Panc1 (cell line): ENCODE measurements at regions not wholly inside any gene's neighbourhood (a gene's known extent, or its start where the extent isn't known, plus 50 kb on each side); places are given as distances from the start of the nearest gene placed in this dataset.

Source experiments
- ATAC-seq: fragments of 200-7000 bp; cut with Tn5 transposase; 2 replicates; pipeline ENCODE4 v1.9.1; 2020; ENCODE audit warnings: mild to moderate bottlenecking, moderate library complexity
- BruUV-seq: library from RNA; stranded (reverse); fragments of 400-500 nt; replicated peaks from 2 replicates; lab custom pipeline; 2021; lab: Mats Ljungman, UMichigan
- CTCF ChIA-PET: fragments of 300-600 bp; sonication (Branson Sonifier 250); formaldehyde crosslinking; loops from one replicate; lab custom pipeline; 2022; ENCODE audit warnings: antibody characterized with exemption; lab: Charles Lee
- POLR2A ChIA-PET: fragments of 300-600 bp; sonication (Branson Sonifier 250); formaldehyde crosslinking; loops from one replicate; lab custom pipeline; 2022; ENCODE audit warnings: antibody characterized with exemption; lab: Charles Lee
- DNase-seq: peaks from one replicate; pipeline ENCODE4 v3.0.0-alpha.2; 2010; ENCODE audit warnings: low read depth, low spot score
- H3K27ac ChIP-seq: 2 replicates; pipeline ENCODE4 v1.5.1; 2011; ENCODE audit warnings: mild to moderate bottlenecking, low read length, inconsistent platforms
- H3K27me3 ChIP-seq: fragments of 200-500 bp; sonication (Bioruptor generic); 2 replicates; pipeline ENCODE4 v1.6.0; 2014; ENCODE audit warnings: low read length, inconsistent platforms; ENCODE audit not compliant: control insufficient read depth, insufficient read depth
- H3K36me3 ChIP-seq: fragments of 200-500 bp; sonication (Bioruptor generic); 2 replicates; pipeline ENCODE4 v1.5.1; 2014; ENCODE audit warnings: inconsistent platforms, mild to moderate bottlenecking, low read length, moderate library complexity; ENCODE audit not compliant: control insufficient read depth, insufficient read depth
- H3K4me1 ChIP-seq: 2 replicates; pipeline ENCODE4 v1.5.1; 2011; ENCODE audit warnings: inconsistent platforms, mild to moderate bottlenecking, low read length, moderate library complexity; ENCODE audit not compliant: control insufficient read depth, insufficient read depth
- H3K4me3 ChIP-seq, 2 experiments: 2 replicates each; pipeline ENCODE4 v1.5.1; 2011 to 2012; ENCODE audit warnings: low read depth in 2 of 2, low read length in 2 of 2, mild to moderate bottlenecking in 2 of 2, inconsistent platforms in 1 of 2, moderate library complexity in 1 of 2
- H3K9me3 ChIP-seq: fragments of 200-500 bp; sonication (Bioruptor generic); 2 replicates; pipeline ENCODE4 v1.5.1; 2014; ENCODE audit warnings: low read depth, mild to moderate bottlenecking, inconsistent platforms, low read length, moderate library complexity; ENCODE audit not compliant: control insufficient read depth, insufficient read depth
- POLR2AphosphoS5 ChIP-seq: IDR thresholded peaks from 2 replicates; pipeline ENCODE4 v1.6.1; 2012; ENCODE audit warnings: mild to moderate bottlenecking, low read depth, low read length, moderate library complexity
- REST ChIP-seq, 2 experiments: IDR thresholded peaks; 2 replicates each; pipeline ENCODE4 v1.6.1; 2011 to 2012; ENCODE audit warnings: low read depth in 2 of 2, control low read depth in 1 of 2, low read length in 1 of 2, mild to moderate bottlenecking in 1 of 2, moderate library complexity in 1 of 2; ENCODE audit not compliant: insufficient read depth in 1 of 2
- SIN3A ChIP-seq: IDR thresholded peaks from 2 replicates; pipeline ENCODE4 v1.6.1; 2012; ENCODE audit warnings: low read depth, mild to moderate bottlenecking, low read length, moderate library complexity, borderline replicate concordance; ENCODE audit not compliant: insufficient read depth
- TCF7L2 ChIP-seq: IDR thresholded peaks from 2 replicates; pipeline ENCODE4 v1.6.1; 2011; ENCODE audit warnings: mild to moderate bottlenecking, low read depth, low read length, inconsistent platforms
- in situ Hi-C: cut with HindIII; loops from 2 replicates; pipeline ENCODE4 v1.10.0; 2016; ENCODE audit warnings: low sequenced_read_pairs, low pct_unique_long_range_greater_than_20kb
- intact Hi-C: fragments of 100-400 bp; cut with micrococcal nuclease; formaldehyde crosslinking; loops from one replicate; pipeline ENCODE4 v1.10.0; 2022; ENCODE audit not compliant: unreplicated experiment
- TF ChIP-seq, protein P1 (sequence below): fragments of 450-650 bp; IDR thresholded peaks from 2 replicates; pipeline ENCODE4 v1.5.1; 2017; ENCODE audit warnings: mild to moderate bottlenecking

DNA sequence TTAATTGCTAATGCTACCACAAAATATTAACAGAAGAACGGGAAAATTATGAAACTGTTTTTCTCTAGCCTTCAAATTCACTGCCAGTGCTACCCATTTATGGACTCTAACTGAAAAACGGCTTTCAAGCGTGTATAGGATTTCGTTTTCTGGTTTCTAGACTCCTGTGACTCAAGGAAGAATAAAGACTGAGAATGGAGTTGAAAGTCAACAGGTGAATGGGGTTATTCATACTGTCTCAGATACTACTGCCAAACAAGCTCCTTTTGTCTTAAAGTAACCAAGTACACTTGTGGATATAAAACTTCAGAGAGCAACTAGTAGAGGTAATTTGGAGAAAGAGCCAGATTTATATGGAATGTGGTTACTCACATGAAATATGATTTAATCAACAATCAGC lies 251.1 kb upstream of the ITM2A start:
- ChIA-PET POLR2A (no interaction called here), CTCF (no interaction called here)
- DNase-seq = no peak
- TF ChIP-seq SIN3A (no peak), POLR2AphosphoS5 (no peak), REST (IDR thresholded peaks at IDR 0.05; ENCODE audit: insufficient read depth in 1 of 2, low read depth in 2 of 2, low read length in 1 of 2) (no peak), TCF7L2 (no peak)
- TF ChIP-seq, protein P1, sequence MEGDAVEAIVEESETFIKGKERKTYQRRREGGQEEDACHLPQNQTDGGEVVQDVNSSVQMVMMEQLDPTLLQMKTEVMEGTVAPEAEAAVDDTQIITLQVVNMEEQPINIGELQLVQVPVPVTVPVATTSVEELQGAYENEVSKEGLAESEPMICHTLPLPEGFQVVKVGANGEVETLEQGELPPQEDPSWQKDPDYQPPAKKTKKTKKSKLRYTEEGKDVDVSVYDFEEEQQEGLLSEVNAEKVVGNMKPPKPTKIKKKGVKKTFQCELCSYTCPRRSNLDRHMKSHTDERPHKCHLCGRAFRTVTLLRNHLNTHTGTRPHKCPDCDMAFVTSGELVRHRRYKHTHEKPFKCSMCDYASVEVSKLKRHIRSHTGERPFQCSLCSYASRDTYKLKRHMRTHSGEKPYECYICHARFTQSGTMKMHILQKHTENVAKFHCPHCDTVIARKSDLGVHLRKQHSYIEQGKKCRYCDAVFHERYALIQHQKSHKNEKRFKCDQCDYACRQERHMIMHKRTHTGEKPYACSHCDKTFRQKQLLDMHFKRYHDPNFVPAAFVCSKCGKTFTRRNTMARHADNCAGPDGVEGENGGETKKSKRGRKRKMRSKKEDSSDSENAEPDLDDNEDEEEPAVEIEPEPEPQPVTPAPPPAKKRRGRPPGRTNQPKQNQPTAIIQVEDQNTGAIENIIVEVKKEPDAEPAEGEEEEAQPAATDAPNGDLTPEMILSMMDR = no peak
- BruUV-seq = no TSS peak
- in situ Hi-C loops = no loop called here
- Histone ChIP-seq H3K27me3 (no peaks in the 10 kb centered on the region), H3K36me3 (no peaks in the 10 kb centered on the region), H3K4me1 (no peaks in the 10 kb centered on the region), H3K4me3 (no peak overlapping the region), H3K27ac (no peak overlapping the region), H3K9me3 (no peaks in the 10 kb centered on the region)
- intact Hi-C loops = no loop called here
- ATAC-seq = no peak

- TF ChIP-seq, protein P1 = no peak
- TF ChIP-seq REST (IDR thresholded peaks at IDR 0.05; ENCODE audit: insufficient read depth in 1 of 2, low read depth in 2 of 2, low read length in 1 of 2) (no peak), SIN3A (no peak), POLR2AphosphoS5 (no peak), TCF7L2 (no peak)
- Histone ChIP-seq H3K27me3 (no peaks in the 10 kb centered on the region), H3K9me3 (no peaks in the 10 kb centered on the region), H3K4me1 (no peaks in the 10 kb centered on the region), H3K27ac (no peak overlapping the region), H3K36me3 (no peaks in the 10 kb centered on the region), H3K4me3 (no peak overlapping the region)
- intact Hi-C loops = no loop called here
- no peak for ATAC-seq
- BruUV-seq = no TSS peak
- ChIA-PET POLR2A (no interaction called here), CTCF (no interaction called here)
- in situ Hi-C loops = no loop called here
- no peak for DNase-seq
These were observed 237.2 kb upstream of the ITM2A start for GRCh38 chrX:79604364-79604763.
